ENCODE measurements at regions not wholly inside any gene's neighbourhood (a gene's known extent, or its start where the extent isn't known, plus 50 kb on each side); places are given as distances from the start of the nearest gene placed in this dataset.

- Mint-ChIP-seq H3K27me3 (ENCODE audit: insufficient read depth) (peaks cover 2% of the 10 kb centered on the region; the same call in 1 of the 2 replicates), H3K4me1 (ENCODE audit: low read depth) (peaks cover 24% of the 10 kb centered on the region), H3K36me3 (ENCODE audit: low read depth) (no peaks in the 10 kb centered on the region), H3K9me3 (no peaks in the 10 kb centered on the region), H3K4me3 (no peak overlapping the region), H3K27ac (no peak overlapping the region)
- no peak for DNase-seq
- TF ChIP-seq CTCF (IDR thresholded peaks at IDR 0.05) = no peak
These were observed 257.6 kb upstream of the USP24 start for GRCh38 chr1:55472784-55473183.

- Mint-ChIP-seq H3K4me1 (ENCODE audit: low read depth) (peaks cover 24% of the 10 kb centered on the region), H3K27me3 (ENCODE audit: insufficient read depth) (peaks cover 2% of the 10 kb centered on the region; the same call in 1 of the 2 replicates), H3K9me3 (no peaks in the 10 kb centered on the region), H3K4me3 (no peak overlapping the region), H3K27ac (no peak overlapping the region), H3K36me3 (ENCODE audit: low read depth) (no peaks in the 10 kb centered on the region)
- no peak for TF ChIP-seq CTCF (IDR thresholded peaks at IDR 0.05)
- DNase-seq = no peak
These were observed 257.0 kb upstream of the USP24 start for GRCh38 chr1:55472115-55472514.

GRCh38 chr1:55468142-55468795 is 253.1 kb upstream of the USP24 start:
- H3K9me3 Mint-ChIP-seq = no peaks in the 10 kb centered on the region
- no peak for DNase-seq
- no peaks in the 10 kb centered on the region for H3K27me3 Mint-ChIP-seq (ENCODE audit: insufficient read depth)
- peaks cover 10% of the 10 kb centered on the region for H3K4me1 Mint-ChIP-seq (ENCODE audit: low read depth)
- no peak for TF ChIP-seq CTCF (IDR thresholded peaks at IDR 0.05)
- H3K4me3 Mint-ChIP-seq = no peak overlapping the region
- H3K27ac Mint-ChIP-seq = no peak overlapping the region
- H3K36me3 Mint-ChIP-seq (ENCODE audit: low read depth) = no peaks in the 10 kb centered on the region

GRCh38 chr1:55466921-55467320 is 251.8 kb upstream of the USP24 start:
- H3K4me1 Mint-ChIP-seq (ENCODE audit: low read depth) = no peaks in the 10 kb centered on the region
- no peak for DNase-seq
- no peaks in the 10 kb centered on the region for H3K36me3 Mint-ChIP-seq (ENCODE audit: low read depth)
- no peaks in the 10 kb centered on the region for H3K9me3 Mint-ChIP-seq
- no peaks in the 10 kb centered on the region for H3K27me3 Mint-ChIP-seq (ENCODE audit: insufficient read depth)
- TF ChIP-seq CTCF (IDR thresholded peaks at IDR 0.05) = no peak
- no peak overlapping the region for H3K27ac Mint-ChIP-seq
- no peak overlapping the region for H3K4me3 Mint-ChIP-seq

- H3K27ac Mint-ChIP-seq = no peak overlapping the region
- H3K9me3 Mint-ChIP-seq = no peaks in the 10 kb centered on the region
- no peaks in the 10 kb centered on the region for H3K27me3 Mint-ChIP-seq (ENCODE audit: insufficient read depth)
- no peaks in the 10 kb centered on the region for H3K4me1 Mint-ChIP-seq (ENCODE audit: low read depth)
- H3K36me3 Mint-ChIP-seq (ENCODE audit: low read depth) = no peaks in the 10 kb centered on the region
- no peak overlapping the region for H3K4me3 Mint-ChIP-seq
- no peak for DNase-seq
- no peak for TF ChIP-seq CTCF (IDR thresholded peaks at IDR 0.05)
These were observed 251.2 kb upstream of the USP24 start for GRCh38 chr1:55466373-55466772.
